Heart left ventricle (tissue), 16 donors: ENCODE measurements at regions not wholly inside any gene's neighbourhood (a gene's known extent, or its start where the extent isn't known, plus 50 kb on each side); places are given as distances from the start of the nearest gene placed in this dataset.

Experiments used
- ATAC-seq, 4 donors: fragments of 200-7000 bp; cut with Tn5 transposase; one replicate each; pipeline ENCODE4 v1.9.1; 2020 to 2022; ENCODE audit warnings: moderate library complexity in 4 of 4, mild to moderate bottlenecking in 3 of 4, moderate number of reproducible peaks in 1 of 4
- DNase-seq, 5 donors: peaks; one replicate each; pipeline ENCODE4 v3.0.0-alpha.2; 2020
- H3K27ac ChIP-seq, 12 donors: fragments of 200-600 bp; sonication (generic) in 4 of 12; one replicate each; pipeline versions ENCODE4 v1.5.0 to v1.8.0; 2016 to 2022; ENCODE audit warnings: mild to moderate bottlenecking in 2 of 12
- H3K27me3 ChIP-seq, 9 donors: fragments of 200-600 bp; sonication (generic) in 2 of 9; one replicate each; pipeline versions ENCODE4 v1.5.1 to v1.8.0; 2016 to 2022; ENCODE audit warnings: mild to moderate bottlenecking in 3 of 9
- H3K36me3 ChIP-seq, 9 donors: fragments of 200-600 bp; sonication (generic) in 2 of 9; one replicate each; pipeline versions ENCODE4 v1.5.0 to v1.8.0; 2018 to 2022; ENCODE audit warnings: mild to moderate bottlenecking in 2 of 9
- H3K4me1 ChIP-seq, 12 donors: fragments of 200-600 bp; sonication (generic) in 4 of 12; one replicate each; pipeline versions ENCODE4 v1.5.0 to v1.8.0; 2016 to 2022; ENCODE audit warnings: mild to moderate bottlenecking in 3 of 12
- H3K4me3 ChIP-seq, 12 donors: fragments of 200-600 bp; sonication (generic) in 4 of 12; one replicate each; pipeline versions ENCODE4 v1.5.0 to v1.8.0; 2017 to 2022; ENCODE audit warnings: mild to moderate bottlenecking in 9 of 12, moderate library complexity in 4 of 12
- H3K9me3 ChIP-seq, 12 donors: fragments of 200-600 bp; sonication (generic) in 4 of 12; one replicate each; pipeline versions ENCODE4 v1.5.0 to v1.8.0; 2016 to 2022; ENCODE audit warnings: mild to moderate bottlenecking in 1 of 12
- CTCF ChIP-seq, 12 donors: fragments of 200-600 bp; sonication (generic) in 4 of 12; IDR thresholded peaks; one replicate each; pipeline versions ENCODE4 v1.5.0 to v1.8.0; 2018 to 2022; ENCODE audit warnings: antibody characterized with exemption in 12 of 12, mild to moderate bottlenecking in 5 of 12
- POLR2A ChIP-seq, 2 donors: fragments of 450-650 bp; IDR thresholded peaks; one replicate each; pipeline ENCODE4 v1.6.1; 2017; ENCODE audit warnings: antibody characterized with exemption in 2 of 2, mild to moderate bottlenecking in 2 of 2, moderate library complexity in 2 of 2
- WGBS, 4 donors: extraction: QIAGEN DNeasy Blood & Tissue Kit in 2 of 4; methylation state at CpG; one replicate each; pipeline versions ENCODE4 v1.1.5 to v1.1.7; 2013 to 2018; 5-methylcytosine and 5-hydroxymethylcytosine counted together
- intact Hi-C, 10 donors: fragments of 100-400 bp; cut with DNase I; formaldehyde crosslinking; loops; one replicate each; pipeline versions ENCODE4 v1.11.1 to v1.14.2; 2022
- donor health status: ischemic (EF 13 %, LVEDD 7.1; RV severe dilation, severe dysfunction).
- donor health status: healthy with polysubstance abuse.
- donor health status: DM: no; HTN: yes; CAD: no.
- donor health status: DM: no; HTN: no; CAD: no.
- donor health status: ischemic (EF 25% LVEDD 6.9; RV normal size, moderate dysfunction).
- donor health status: ischemic (EF 25% LVEDD 5.7; RV mildly dilated, moderate dysfunction).
- donor health status: healthy.
- donor health status: DM: yes; HTN: yes; CAD: no.
- donor health status: ischemic (EF 35%, LVEDD 5.7; RV mildly dilated, moderate dysfunction).
- donor health status: nonischemic (EF 11% LVEDD 7.7; RV severe dilation, severe dysfunction).
- donor health status: DM: yes; HTN: yes; CAD: no.
- donor health status: PGD.
- donor health status: ischemic (EF 29% LVEDD 5.4; RV normal size, mild dysfunction).
- donor health status: nonischemic (EF 23%, LVEDD 6.1; RV moderate dilation, normal function).

GRCh38 chr12:105846331-105846730 lies 292.4 kb downstream of the NUAK1 start:
- Histone ChIP-seq H3K27ac (no peak overlapping the region), H3K27me3 (no peaks in the 10 kb centered on the region), H3K36me3 (no peaks in the 10 kb centered on the region), H3K4me3 (no peak overlapping the region), H3K4me1 (peaks cover 0 to 15% (median 0%) of the 10 kb centered on the region in 12 donors), H3K9me3 (no peaks in the 10 kb centered on the region)
- DNase-seq (no peak), ATAC-seq (no peak)
- intact Hi-C loops, result loop anchor here in 1 of 10 donors (10.0 kb wide), 1 partner anchor 62 kb away; no protein-coding TSS in a partner anchor
- TF ChIP-seq POLR2A (IDR thresholded peaks at IDR 0.05), result no peak
- no peak for TF ChIP-seq CTCF (IDR thresholded peaks at IDR 0.05)

GRCh38 chr12:105847068-105847467 lies 291.7 kb downstream of the NUAK1 start:
- DNase-seq (no peak), ATAC-seq (no peak)
- Histone ChIP-seq H3K27me3 (no peaks in the 10 kb centered on the region), H3K9me3 (no peaks in the 10 kb centered on the region), H3K36me3 (no peaks in the 10 kb centered on the region), H3K4me1 (peaks cover 0 to 15% (median 0%) of the 10 kb centered on the region in 12 donors), H3K27ac (no peak overlapping the region), H3K4me3 (no peak overlapping the region)
- intact Hi-C loops, result loop anchor here in 1 of 10 donors (10.0 kb wide), 1 partner anchor 62 kb away; no protein-coding TSS in a partner anchor
- TF ChIP-seq POLR2A (IDR thresholded peaks at IDR 0.05) (no peak), CTCF (IDR thresholded peaks at IDR 0.05) (no peak)
- WGBS, 4 donors, result 95 to 97% (median 97%) methylated on average over 1 of the region's 1 CpG

- ATAC-seq, result no peak
- H3K36me3 ChIP-seq, result no peaks in the 10 kb centered on the region
- WGBS, 4 donors, result 94 to 100% (median 95%) methylated on average over 2 of the region's 2 CpGs
Measured at GRCh38 chr12:105848286-105848685, 290.5 kb downstream of the NUAK1 start.

More at GRCh38 chr12:105848286-105848685, 290.5 kb downstream of the NUAK1 start:
- Histone ChIP-seq H3K9me3 (no peaks in the 10 kb centered on the region), H3K4me1 (peaks cover 0 to 24% (median 4%) of the 10 kb centered on the region in 12 donors), H3K27me3 (no peaks in the 10 kb centered on the region), H3K27ac (no peak overlapping the region), H3K4me3 (no peak overlapping the region)
- intact Hi-C loops, result loop anchor here in 1 of 10 donors (10.0 kb wide), 1 partner anchor 63 kb away; no protein-coding TSS in a partner anchor
- DNase-seq, result no peak
- no peak for TF ChIP-seq POLR2A (IDR thresholded peaks at IDR 0.05)
- TF ChIP-seq CTCF (IDR thresholded peaks at IDR 0.05), result no peak
